Colon (tissue), 2 donors: ENCODE measurements at regions not wholly inside any gene's neighbourhood (a gene's known extent, or its start where the extent isn't known, plus 50 kb on each side); places are given as distances from the start of the nearest gene placed in this dataset.

Experiments used
- FAIRE-seq: peaks from 2 replicates; lab custom pipeline; 2012; peaks lifted over from hg19 to GRCh38; lab: Jason Lieb, UNC
- donor health status: control.
- donor health status: control.

DNA sequence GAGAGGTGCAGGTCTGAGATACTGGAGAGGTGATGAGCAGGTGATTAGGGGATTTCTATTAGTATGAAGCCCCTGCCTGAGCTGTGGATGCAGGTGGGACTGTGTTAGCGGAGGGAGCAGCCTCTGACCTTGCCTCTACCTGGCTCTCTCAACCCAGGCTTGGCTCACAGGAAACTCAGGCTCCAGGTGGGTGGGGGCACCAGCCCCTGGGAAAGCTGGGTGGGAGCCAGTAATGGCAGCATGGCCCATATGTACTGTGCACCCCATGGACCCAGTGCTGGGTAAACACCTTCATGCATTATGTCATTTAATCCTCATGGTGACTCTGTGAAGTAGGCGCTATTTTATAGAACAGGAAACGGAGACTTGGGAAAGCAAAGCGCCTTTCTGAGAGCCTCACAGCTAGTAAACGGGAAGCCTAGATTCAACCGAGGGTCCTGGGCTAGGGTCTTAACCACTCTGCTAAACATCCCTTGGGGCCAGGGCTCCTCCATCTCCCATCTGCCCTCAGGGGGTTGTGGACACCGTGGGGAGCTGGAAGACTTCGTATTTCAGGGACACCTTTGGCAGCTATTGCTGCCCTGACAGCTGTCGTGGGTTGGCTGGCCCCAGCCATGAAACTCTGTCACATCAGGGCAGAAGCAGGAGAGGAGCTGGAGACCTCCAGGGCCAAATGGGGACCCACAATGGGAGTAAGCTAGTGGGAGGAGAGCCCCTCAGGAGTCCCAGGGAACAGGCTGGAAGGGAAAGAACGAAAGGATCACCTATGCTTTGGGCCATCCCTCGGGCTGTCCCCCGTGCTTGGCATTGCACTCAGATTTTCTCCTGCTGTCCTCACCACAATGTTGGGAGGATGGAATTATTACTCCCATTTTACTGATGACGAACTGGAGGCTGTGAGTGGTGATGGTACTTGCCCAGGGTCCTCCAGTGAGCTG, 59.6 kb upstream of the CSF3R start:
- FAIRE-seq = no peak

DNA sequence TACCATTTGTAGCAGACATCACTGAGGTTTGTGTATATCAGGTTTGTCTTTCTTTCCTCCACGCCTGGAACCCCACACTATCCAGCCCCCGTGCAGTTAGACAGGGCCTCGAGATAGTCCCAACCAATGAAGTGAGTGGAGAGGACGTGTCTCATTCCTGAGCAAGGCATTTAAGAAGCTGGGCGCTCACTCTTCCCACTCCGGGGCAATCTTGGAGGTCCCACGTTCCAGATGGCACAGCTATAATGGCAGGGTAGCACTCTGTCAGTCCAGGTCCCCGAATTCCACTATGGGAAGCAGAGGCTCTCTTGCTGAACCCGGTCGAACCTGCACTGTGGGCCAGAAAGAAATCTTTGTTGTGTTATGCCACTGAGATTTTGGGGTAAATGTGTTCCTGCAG, 57.3 kb upstream of the CSF3R start:
- FAIRE-seq = no peak

DNA sequence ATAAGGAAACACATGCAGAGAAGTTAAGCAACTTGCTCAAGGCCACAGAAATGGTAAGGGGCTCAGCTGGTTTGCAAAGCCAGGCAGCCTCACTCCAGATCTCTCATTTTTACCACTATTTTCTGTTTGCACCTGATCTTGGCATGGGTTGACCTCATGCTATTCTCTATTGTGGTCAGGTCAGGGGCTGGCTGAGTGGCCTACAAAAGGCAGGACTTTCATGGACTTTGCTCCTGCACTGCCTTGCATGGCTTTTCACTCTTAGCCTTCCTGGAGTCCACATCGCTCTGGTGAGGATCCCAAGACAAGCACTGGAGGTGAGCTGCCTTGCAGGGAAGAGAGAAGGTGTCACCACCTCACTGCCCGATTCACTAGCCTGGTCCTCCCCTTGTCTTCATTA, 56.8 kb upstream of the CSF3R start:
- no peak for FAIRE-seq

DNA sequence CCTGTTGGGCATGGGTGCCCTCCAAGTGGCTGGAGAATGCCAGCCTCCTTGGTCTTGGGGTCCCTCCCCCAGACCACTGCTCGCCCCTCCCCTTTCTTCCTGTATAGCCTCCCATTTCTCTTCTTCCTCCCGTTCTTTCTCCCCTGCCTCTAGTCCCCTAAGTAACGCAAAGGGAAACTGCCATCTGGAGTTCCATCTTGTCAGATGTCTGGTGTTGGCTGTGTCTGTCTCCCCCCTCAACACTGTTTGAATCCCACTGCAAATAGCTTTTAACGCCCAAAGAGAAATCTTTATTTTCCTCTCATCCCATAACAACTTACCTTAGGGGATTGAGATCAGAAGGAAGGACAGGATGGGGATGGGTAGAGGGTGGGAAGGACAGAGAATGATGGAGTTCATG, 55.3 kb upstream of the CSF3R start:
- no peak for FAIRE-seq

DNA sequence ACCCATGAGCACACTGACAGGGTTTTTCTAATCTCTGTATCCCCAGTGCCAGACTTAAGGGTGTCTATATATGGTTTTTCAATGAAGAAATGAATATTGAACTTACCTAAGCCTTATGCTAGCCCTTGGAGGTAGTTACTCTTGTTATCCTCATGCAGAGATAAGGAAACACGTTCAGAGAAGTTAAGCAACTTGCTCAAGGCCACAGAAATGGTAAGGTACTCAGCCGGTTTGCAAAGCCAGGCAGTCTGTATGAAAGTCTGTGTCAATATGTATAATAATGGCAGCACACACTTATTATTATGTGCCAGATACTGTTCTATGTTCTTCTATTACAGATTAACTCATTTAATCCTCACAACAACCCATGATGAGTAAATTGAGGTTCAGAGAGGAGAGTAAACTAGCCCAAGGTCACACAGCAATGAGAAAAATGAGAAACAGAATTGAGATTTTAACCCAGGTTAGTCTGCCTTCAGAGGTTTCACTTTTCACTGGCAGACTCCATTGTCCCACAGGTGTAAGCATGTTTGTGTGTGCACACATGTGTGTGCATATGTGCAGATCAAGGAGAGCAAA, 54.6 kb upstream of the CSF3R start:
- FAIRE-seq = no peak

DNA sequence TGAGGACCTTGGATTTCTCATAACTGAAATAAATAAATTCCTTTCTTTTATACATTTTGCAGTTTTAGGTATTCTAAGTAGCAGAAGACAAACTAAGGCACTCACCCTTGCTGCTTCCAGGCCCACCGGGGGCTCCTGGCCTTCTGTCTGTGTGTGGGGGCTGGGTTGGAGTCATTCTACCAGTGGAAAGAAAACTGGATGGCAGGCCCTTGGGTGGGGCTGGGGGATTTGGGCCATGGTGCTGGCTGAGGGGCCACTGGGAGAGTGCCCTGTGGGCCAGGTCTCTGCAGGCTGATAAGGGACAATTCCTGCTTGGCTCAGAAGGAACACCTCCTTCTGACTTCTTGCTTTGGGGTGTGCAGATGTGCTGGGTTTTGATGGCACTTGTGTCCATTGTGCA, 54.0 kb upstream of the CSF3R start:
- FAIRE-seq = no peak

DNA sequence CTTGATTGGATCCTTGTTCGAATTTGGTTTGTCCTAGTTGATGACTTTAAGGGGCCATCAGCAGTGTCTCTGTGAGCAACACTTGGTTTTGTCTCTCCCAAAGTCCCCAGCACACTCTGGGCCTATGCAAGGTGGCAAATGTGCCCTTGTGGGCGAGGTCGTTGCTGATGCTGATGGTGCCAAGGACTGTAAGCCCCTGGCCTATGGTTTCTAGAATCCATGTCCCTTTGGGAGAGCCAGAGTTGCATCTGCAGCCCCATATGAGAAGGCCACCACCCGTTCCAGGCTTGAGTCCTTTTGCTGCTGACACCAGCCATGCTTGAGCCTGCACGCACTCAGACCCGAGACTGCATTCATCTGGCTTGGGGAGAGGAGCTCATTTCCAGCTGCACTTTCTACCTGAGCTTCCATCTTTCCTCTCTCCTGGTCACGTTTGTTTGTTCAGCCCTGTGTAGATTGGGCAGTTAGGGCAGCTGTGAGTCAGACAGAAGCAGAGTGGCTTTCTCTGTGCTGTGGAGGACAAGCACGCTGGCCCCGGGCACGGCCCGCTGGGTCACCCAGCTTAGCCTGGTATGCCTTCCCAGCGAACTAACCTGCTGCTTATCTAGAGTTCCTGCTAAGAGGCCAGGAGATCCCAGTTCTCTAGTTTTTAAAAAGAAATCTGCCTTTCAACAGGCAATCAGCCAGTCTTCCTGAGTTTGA, 52.1 kb upstream of the CSF3R start:
- FAIRE-seq = no peak

DNA sequence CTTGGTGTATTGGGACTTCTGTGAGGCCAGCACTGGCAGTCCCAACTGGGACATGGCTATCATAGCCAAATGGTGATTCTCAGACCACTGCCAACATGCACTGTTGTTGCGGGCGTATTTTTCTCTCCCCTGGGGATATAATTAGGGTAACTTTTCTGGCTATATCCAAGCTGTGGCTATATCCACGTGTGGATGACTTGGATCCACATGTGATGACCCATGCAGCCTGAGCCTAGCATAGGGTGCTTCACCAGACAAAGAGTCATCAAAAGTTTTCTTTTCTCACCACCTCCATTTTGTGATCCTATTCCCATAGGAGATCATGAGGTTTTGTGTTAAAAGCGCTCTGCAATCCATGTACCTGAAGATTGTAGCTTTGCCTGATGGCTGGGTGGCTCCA, 51.2 kb upstream of the CSF3R start:
- no peak for FAIRE-seq

DNA sequence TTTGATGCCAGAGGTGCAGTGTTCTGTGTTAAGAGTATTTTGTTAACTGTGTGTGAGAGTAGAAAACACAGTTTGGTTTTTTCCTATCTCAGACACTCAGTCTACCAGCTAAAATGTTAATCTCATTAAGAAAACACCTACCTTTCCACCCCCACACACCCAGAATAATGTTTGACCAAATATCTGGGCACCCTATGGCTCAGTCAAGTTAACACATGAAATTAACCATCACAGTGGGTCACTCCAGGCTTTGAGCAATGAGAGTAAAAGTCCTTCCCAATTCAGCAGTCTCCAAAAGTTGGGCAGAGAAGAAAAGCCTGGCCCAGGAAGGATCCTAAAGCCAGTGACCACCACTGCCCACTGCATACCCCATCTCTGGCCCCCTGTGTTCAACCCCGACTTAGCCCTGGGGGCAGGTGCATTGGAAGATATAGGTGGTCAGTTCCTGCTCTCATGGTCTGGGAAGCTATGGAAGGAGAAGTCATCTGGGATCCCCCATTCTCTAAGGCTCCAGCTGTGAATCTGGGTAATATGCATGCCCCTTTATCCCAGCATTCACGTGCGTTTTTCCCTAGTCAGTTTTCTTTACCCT, 50.2 kb upstream of the CSF3R start:
- FAIRE-seq = no peak
